BJ (cell line): ENCODE measurements at regions not wholly inside any gene's neighbourhood (a gene's known extent, or its start where the extent isn't known, plus 50 kb on each side); places are given as distances from the start of the nearest gene placed in this dataset.

Experiments
- CTCF ChIA-PET: fragments of 350-600 bp; formaldehyde crosslinking; extraction: SDS; loops from one replicate; lab custom pipeline; 2021; ENCODE audit warnings: antibody characterized with exemption, inconsistent platforms; lab: Yijun Ruan, JAX
- POLR2A ChIA-PET: fragments of 300-600 bp; sonication (Branson Sonifier 250); formaldehyde crosslinking; extraction: SDS; loops from one replicate; lab custom pipeline; 2021; ENCODE audit warnings: antibody characterized with exemption; lab: Charles Lee
- DNase-seq: peaks from one replicate; pipeline ENCODE4 v3.0.0-alpha.2; 2011; ENCODE audit warnings: low read depth
- H3K27me3 ChIP-seq: 2 replicates; pipeline ENCODE4 v1.6.0; 2011; ENCODE audit warnings: low read length; ENCODE audit not compliant: control insufficient read depth, insufficient read depth
- H3K36me3 ChIP-seq: 2 replicates; pipeline ENCODE4 v1.5.1; 2011; ENCODE audit warnings: low read length; ENCODE audit not compliant: control insufficient read depth, insufficient read depth
- H3K4me3 ChIP-seq: 2 replicates; pipeline ENCODE4 v1.5.1; 2011; ENCODE audit warnings: low read depth, mild to moderate bottlenecking, control low read depth, low read length
- TF ChIP-seq, protein P1 (sequence below): IDR thresholded peaks from 2 replicates; pipeline ENCODE4 v1.5.1; 2011; ENCODE audit warnings: low read depth, mild to moderate bottlenecking, control low read depth, inconsistent platforms, low read length, moderate library complexity; ENCODE audit not compliant: insufficient read depth

DNA sequence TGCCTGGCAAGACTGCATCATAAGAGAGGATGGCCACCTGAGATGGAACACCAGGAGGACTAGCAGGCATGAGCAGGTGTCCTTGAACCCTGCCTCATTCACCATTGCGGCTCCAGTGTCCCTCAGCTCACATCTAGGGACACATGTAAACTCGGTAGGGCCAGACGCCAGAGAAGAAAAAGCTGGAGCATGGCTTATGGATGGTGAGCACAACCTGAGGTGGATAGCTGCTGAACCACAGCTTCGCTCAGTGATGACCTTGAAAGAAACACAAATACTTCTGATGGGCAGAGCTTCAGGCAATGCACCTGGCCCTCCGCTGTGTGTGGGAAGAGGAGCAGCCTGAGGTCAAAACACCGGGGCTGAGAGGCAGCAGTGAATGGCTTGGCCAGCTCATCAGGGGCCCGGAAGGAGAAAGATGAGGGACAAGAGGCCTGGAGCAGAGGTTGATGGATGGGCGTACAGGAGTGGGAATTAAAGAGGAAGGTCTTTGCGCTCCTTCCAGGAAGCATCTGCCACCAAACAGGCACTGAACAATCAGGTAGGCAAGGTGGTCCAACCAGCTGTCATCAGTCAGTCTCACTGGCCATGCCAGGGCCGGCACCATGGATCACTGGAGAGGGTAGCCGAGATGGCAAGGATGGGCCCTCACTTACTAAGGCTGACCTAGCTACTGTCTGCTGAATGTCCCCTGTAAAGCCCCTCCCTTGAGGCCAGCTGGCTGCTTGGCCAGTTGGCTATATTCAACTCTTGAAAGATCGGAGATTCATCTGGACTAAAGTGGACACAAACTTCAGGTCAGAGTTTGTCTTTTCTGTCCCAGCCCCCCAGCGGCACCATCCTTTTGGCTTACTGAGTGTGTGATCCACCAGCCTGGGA is 89.7 kb downstream of the MYEOV start:
- CTCF ChIA-PET, result no interaction called here
- Histone ChIP-seq H3K4me3 (no peak overlapping the region), H3K36me3 (no peaks in the 10 kb centered on the region), H3K27me3 (no peaks in the 10 kb centered on the region)
- TF ChIP-seq, protein P1, sequence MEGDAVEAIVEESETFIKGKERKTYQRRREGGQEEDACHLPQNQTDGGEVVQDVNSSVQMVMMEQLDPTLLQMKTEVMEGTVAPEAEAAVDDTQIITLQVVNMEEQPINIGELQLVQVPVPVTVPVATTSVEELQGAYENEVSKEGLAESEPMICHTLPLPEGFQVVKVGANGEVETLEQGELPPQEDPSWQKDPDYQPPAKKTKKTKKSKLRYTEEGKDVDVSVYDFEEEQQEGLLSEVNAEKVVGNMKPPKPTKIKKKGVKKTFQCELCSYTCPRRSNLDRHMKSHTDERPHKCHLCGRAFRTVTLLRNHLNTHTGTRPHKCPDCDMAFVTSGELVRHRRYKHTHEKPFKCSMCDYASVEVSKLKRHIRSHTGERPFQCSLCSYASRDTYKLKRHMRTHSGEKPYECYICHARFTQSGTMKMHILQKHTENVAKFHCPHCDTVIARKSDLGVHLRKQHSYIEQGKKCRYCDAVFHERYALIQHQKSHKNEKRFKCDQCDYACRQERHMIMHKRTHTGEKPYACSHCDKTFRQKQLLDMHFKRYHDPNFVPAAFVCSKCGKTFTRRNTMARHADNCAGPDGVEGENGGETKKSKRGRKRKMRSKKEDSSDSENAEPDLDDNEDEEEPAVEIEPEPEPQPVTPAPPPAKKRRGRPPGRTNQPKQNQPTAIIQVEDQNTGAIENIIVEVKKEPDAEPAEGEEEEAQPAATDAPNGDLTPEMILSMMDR, result no peak
- POLR2A ChIA-PET, result no interaction called here
- no peak for DNase-seq

DNA sequence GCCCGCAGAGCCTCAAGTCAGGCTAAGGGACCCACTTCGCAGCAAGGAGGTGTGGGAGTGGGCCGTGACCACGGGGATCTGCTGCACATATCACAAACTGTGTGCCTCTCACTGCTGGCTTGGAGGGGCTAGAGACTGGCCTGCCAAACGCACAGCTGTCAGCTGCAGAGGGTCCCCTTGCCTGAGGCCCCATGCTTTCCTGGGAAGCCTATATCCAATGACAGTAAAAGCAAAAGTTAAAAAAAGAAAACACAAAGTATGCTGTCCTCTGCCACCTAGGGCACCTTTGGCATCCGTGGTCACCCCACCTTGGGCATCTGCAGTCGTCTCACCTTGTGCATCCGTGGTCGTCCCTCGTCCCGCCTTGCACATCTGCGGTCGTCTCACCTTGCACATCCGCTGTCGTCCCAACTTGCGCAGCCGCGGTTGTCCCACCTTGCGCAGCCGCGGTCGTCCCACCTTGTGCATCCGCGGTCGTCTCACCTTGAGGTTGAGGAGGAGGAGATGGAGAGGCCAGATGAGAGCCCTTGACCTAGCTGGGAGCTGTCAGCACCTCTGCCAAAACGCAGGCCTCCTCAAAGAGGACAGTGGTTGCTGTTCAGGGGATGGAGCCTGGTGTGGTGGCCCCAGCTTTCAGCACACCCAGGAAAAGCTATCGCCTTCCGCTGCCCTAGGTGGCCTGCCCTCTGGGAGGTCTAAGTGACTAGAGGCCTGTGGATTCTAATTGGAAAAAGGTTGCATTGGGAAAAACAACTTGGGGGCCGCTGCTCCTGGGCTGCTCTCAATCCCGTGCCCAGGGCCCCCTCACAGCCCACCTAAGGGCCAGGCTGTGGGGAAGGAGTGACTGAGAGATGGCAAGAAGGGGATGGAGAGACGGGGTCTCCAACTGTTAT is 90.5 kb downstream of the MYEOV start:
- ChIA-PET POLR2A (no interaction called here), CTCF (no interaction called here)
- TF ChIP-seq, protein P1, result no peak
- DNase-seq, result no peak
- H3K4me3 ChIP-seq, result no peak overlapping the region
- H3K27me3 ChIP-seq, result no peaks in the 10 kb centered on the region
- H3K36me3 ChIP-seq, result no peaks in the 10 kb centered on the region

DNA sequence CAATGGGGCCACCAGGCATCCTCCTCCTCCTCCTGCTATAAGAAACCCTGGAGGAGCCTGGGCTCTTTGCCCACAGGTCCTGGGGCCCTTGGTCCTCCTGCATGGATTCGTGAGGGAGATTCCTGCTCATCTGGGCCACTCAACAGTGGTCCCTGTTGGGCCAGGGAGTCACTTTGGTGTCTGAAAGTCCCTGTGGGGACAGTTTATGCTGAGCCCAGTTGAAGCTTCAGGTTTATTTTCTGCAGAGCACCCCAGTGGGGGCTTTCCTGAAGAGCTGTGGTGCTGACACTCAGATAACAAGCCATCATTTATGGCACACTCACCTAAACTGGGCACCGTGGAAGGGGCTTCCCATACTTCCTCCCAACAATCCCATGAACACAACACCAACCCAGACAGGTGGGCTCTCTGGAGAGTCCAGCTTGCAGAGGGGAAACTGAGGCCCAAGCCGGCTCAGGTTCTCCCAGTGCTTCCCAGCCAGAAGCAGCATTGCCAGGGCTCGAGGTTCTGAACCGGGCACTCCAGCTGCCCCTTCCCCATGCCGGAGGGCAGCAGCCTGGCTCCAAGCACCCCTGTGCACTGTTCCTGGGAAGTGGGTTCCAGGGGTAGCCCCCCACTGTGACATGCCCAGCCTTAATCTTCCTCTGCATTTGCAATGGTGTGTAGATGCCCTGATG is 91.3 kb downstream of the MYEOV start:
- TF ChIP-seq, protein P1, result no peak
- no peaks in the 10 kb centered on the region for H3K27me3 ChIP-seq
- CTCF ChIA-PET, result no interaction called here
- POLR2A ChIA-PET, result no interaction called here
- no peak overlapping the region for H3K4me3 ChIP-seq
- no peak for DNase-seq
- no peaks in the 10 kb centered on the region for H3K36me3 ChIP-seq

DNA sequence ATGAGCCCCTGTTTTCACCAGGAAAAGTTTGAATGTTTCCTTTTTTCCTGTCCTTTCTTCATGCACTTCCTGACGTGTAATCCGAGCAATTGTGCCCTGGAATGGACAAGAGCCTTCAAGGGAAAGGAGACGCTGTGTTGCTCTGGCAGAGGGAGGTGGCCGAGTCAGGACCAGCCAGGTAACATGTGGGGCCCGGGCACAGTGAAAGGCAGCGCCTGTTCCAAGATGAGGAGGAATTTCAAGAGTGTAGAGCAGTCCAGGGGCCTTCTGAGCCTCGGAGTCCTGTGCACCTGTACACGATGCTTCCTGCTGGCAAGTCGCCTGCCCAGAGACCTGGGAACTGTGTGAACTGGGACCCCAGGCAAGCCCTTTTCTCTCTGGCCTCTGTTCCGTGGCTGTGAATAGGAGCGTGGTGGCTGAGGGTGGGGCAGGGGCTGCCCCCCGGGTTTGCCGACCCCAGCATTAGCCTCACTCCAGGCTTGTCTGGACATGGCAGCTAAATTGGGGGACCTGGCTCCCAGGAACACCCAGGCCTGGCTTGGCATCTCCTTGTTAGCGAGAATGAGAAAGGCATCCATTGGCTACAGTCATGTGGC is 92.0 kb downstream of the MYEOV start:
- no peak overlapping the region for H3K4me3 ChIP-seq
- POLR2A ChIA-PET, result no interaction called here
- DNase-seq, result no peak
- no peaks in the 10 kb centered on the region for H3K36me3 ChIP-seq
- TF ChIP-seq, protein P1, result no peak
- CTCF ChIA-PET, result interaction anchor here (1.2 kb wide), 1 partner anchor 10 kb away, joined by 3 read pairs; no protein-coding TSS in a partner anchor
- no peaks in the 10 kb centered on the region for H3K27me3 ChIP-seq
